K562 (cell line): ENCODE measurements at regions not wholly inside any gene's neighbourhood (a gene's known extent, or its start where the extent isn't known, plus 50 kb on each side); places are given as distances from the start of the nearest gene placed in this dataset.

Experiments
- ATAC-seq: fragments of 200-7000 bp; cut with Tn5 transposase; 3 replicates; pipeline ENCODE4 v1.9.1; 2020; ENCODE audit warnings: moderate library complexity
- BruUV-seq: library from RNA; stranded (reverse); fragments of 400-500 nt; replicated peaks from 2 replicates; lab custom pipeline; 2021; lab: Mats Ljungman, UMichigan
- CTCF ChIA-PET: fragments of 300-600 bp; formaldehyde crosslinking; extraction: SDS; loops from one replicate; lab custom pipeline; 2021; ENCODE audit warnings: low intra/inter-chr PET ratio; lab: Yijun Ruan, JAX
- POLR2A ChIA-PET: fragments of 300-600, 350-650 bp; sonication (Branson Sonifier 250); formaldehyde crosslinking; extraction: SDS; loops from one replicate; lab custom pipeline; 2021; ENCODE audit warnings: antibody characterized with exemption, inconsistent platforms; lab: Yijun Ruan, JAX
- DNase-seq, 4 experiments: peaks; one replicate each; pipeline versions ENCODE4 v3.0.0 to v3.0.0-alpha.2; 2011 to 2018; ENCODE audit warnings: low spot score in 3 of 4, mixed read lengths in 3 of 4; ENCODE audit errors: extremely low read depth in 1 of 4
- FAIRE-seq: peaks from 2 replicates; lab custom pipeline; 2011; peaks lifted over from hg19 to GRCh38; lab: Jason Lieb, UNC
- H2AFZ ChIP-seq: 2 replicates; pipeline ENCODE4 v1.6.0; 2011; ENCODE audit warnings: low read depth, low read length, control low read depth, inconsistent platforms
- H3K27ac ChIP-seq: fragments of 200-600 bp; 3 replicates; pipeline ENCODE4 v1.8.0; 2011; ENCODE audit warnings: low read depth, mild to moderate bottlenecking, control low read depth, inconsistent platforms, low read length, moderate library complexity, mixed read lengths; ENCODE audit errors: extremely low read depth
- H3K27me3 ChIP-seq, 2 experiments: fragments of 300-600 bp in 1 of 2; 2 replicates in 1 of 2; 3 replicates in 1 of 2; pipeline versions ENCODE4 v1.6.0 to v1.8.0; 2011; ENCODE audit warnings: inconsistent platforms in 2 of 2, low read length in 2 of 2, mild to moderate bottlenecking in 1 of 2, mixed read lengths in 1 of 2, moderate library complexity in 1 of 2; ENCODE audit not compliant: control insufficient read depth in 2 of 2, insufficient read depth in 2 of 2
- H3K36me3 ChIP-seq: fragments of 300-600 bp; 3 replicates; pipeline ENCODE4 v1.8.0; 2011; ENCODE audit warnings: mild to moderate bottlenecking, low read length, inconsistent platforms; ENCODE audit not compliant: control insufficient read depth, insufficient read depth
- H3K4me1 ChIP-seq, 2 experiments: fragments of 200-600 bp in 1 of 2; replicated peaks in 1 of 2; 2 replicates in 1 of 2; 3 replicates in 1 of 2; pipeline versions ENCODE4 v1.5.1 to v1.8.0; 2011; ENCODE audit warnings: inconsistent platforms in 2 of 2, low read length in 2 of 2, mild to moderate bottlenecking in 1 of 2, mixed read lengths in 1 of 2, moderate library complexity in 1 of 2; ENCODE audit not compliant: control insufficient read depth in 2 of 2, insufficient read depth in 2 of 2
- H3K4me2 ChIP-seq: 2 replicates; pipeline ENCODE4 v1.6.1; 2011; ENCODE audit warnings: low read length, control low read depth, inconsistent platforms, mixed read lengths; ENCODE audit not compliant: insufficient read depth
- H3K4me3 ChIP-seq: fragments of 200-600 bp; sonication (generic), shearing (Covaris generic); 2 replicates; pipeline ENCODE4 v1.5.1; 2016; ENCODE audit warnings: control low read depth, inconsistent platforms
- H3K79me2 ChIP-seq: fragments of 200-600 bp; 3 replicates; pipeline ENCODE4 v1.8.0; 2011; ENCODE audit warnings: low read length, inconsistent platforms; ENCODE audit not compliant: control insufficient read depth, insufficient read depth
- H3K9ac ChIP-seq, 2 experiments: 2 replicates each; pipeline versions ENCODE4 v1.6.0 to v1.6.1; 2011; ENCODE audit warnings: low read depth in 2 of 2, low read length in 2 of 2, control low read depth in 1 of 2, inconsistent platforms in 1 of 2, mild to moderate bottlenecking in 1 of 2, mixed read lengths in 1 of 2; ENCODE audit not compliant: insufficient read depth in 1 of 2
- H3K9me1 ChIP-seq: one replicate; pipeline ENCODE4 v1.6.0; 2011; ENCODE audit warnings: inconsistent platforms, mild to moderate bottlenecking, low read length, moderate library complexity; ENCODE audit not compliant: control insufficient read depth, insufficient read depth
- H3K9me3 ChIP-seq: replicated peaks from 2 replicates; pipeline ENCODE4 v1.5.1; 2011; ENCODE audit warnings: low read depth, low read length, inconsistent platforms; ENCODE audit not compliant: control insufficient read depth, insufficient read depth
- H4K20me1 ChIP-seq: replicated peaks from 2 replicates; pipeline ENCODE4 v1.6.1; 2011; ENCODE audit warnings: low read length, inconsistent platforms, mixed read lengths; ENCODE audit not compliant: control insufficient read depth, insufficient read depth
- CC2D1A ChIP-seq: fragments of 450-650 bp; IDR thresholded peaks from 2 replicates; pipeline ENCODE4 v1.6.1; 2017; ENCODE audit warnings: mild to moderate bottlenecking
- DEAF1 ChIP-seq: fragments of 450-650 bp; formaldehyde crosslinking; IDR thresholded peaks from 2 replicates; pipeline ENCODE4 v1.4.0; 2020; ENCODE audit warnings: mild to moderate bottlenecking, moderate library complexity
- E2F8 ChIP-seq: fragments of 450-650 bp; IDR thresholded peaks from 2 replicates; pipeline ENCODE4 v1.7.1; 2018; ENCODE audit warnings: mild to moderate bottlenecking, low read depth; ENCODE audit not compliant: partially characterized antibody
- TCFL5 ChIP-seq: fragments of 250-450 bp; sonication (Bioruptor Pico); conservative IDR thresholded peaks from 2 replicates; pipeline ENCODE4 v1.6.1; 2021; ENCODE audit warnings: mild to moderate bottlenecking, moderate library complexity, matching md5 sums
- ZBTB40 ChIP-seq, 2 experiments: fragments of 450-650 bp in 1 of 2; sonication (generic) in 1 of 2; formaldehyde crosslinking in 1 of 2; IDR thresholded peaks; 2 replicates each; pipeline versions ENCODE4 v1.7.1 to v1.9.0; 2016 to 2022; ENCODE audit warnings: inconsistent platforms in 1 of 2, mild to moderate bottlenecking in 1 of 2, missing genetic modification reagents in 1 of 2
- whole genome bisulfite sequencing: fragments of 100-300 bp; shearing (Covaris generic); methylation state at CpG from one replicate; pipeline ENCODE4 v1.1.6; 2016; ENCODE audit warnings: low coverage, mixed read lengths; ENCODE audit not compliant: insufficient coverage; ENCODE audit errors: missing lambda C conversion rate; 5-methylcytosine and 5-hydroxymethylcytosine counted together
- in situ Hi-C: fragments of 300-500 bp; cut with MboI; formaldehyde crosslinking; loops from 4 replicates; pipeline ENCODE4 v1.15.0; 2018; ENCODE audit warnings: inconsistent platforms, mixed read lengths
- intact Hi-C: fragments of 100-400 bp; cut with micrococcal nuclease; formaldehyde crosslinking; loops from 2 replicates; pipeline ENCODE4 v1.14.2; 2022

GRCh38 chr7:95690367-95690947, 81.9 kb upstream of the DYNC1I1 start:
- ChIA-PET CTCF (interaction anchor here (0.6 to 5.5 kb wide), 11 partner anchors 142 to 1690 kb away, joined by 3 to 50 read pairs (median 4); no protein-coding TSS in a partner anchor), POLR2A (interaction anchor here (0.6 kb wide), 1 partner anchor 1350 kb away, joined by 3 read pairs; no protein-coding TSS in a partner anchor)
- no peaks in the 10 kb centered on the region for H3K27me3 ChIP-seq
- FAIRE-seq (peak; percentile 94), ATAC-seq (peak; percentile 86), DNase-seq (peak; percentile 23 to 45 (median 34))
- H3K9ac ChIP-seq, result no peak overlapping the region
- no peaks in the 10 kb centered on the region for H3K79me2 ChIP-seq
- H3K9me1 ChIP-seq, result no peaks in the 10 kb centered on the region
- intact Hi-C loops (loop anchor here (1.0 kb wide), 2 partner anchors 163 to 179 kb away; no protein-coding TSS in a partner anchor), in situ Hi-C loops (no loop called here)
- H3K4me1 ChIP-seq, result no peaks in the 10 kb centered on the region
- H3K4me3 ChIP-seq, result no peak overlapping the region
- H3K27ac ChIP-seq, result no peak overlapping the region
- no peak overlapping the region for H2AFZ ChIP-seq
- no peaks in the 10 kb centered on the region for H4K20me1 ChIP-seq
- H3K4me2 ChIP-seq, result no peak overlapping the region
- no peaks in the 10 kb centered on the region for H3K36me3 ChIP-seq
- 2% methylated on average over 3 of the region's 3 CpGs for WGBS
- no peaks in the 10 kb centered on the region for H3K9me3 ChIP-seq
- no TSS peak for BruUV-seq
- TF ChIP-seq TCFL5 (no peak), ZBTB40 (IDR thresholded peaks at IDR 0.05) (0 out of 2 replicates have a peak, but pooled peaks have one; percentile 24), ZBTB40 (CRISPR knock-in tag; IDR thresholded peaks at IDR 0.05) (no peak), CC2D1A (peak; percentile 32; the same call in 1 of the 2 replicates), DEAF1 (peak; percentile 55), E2F8 (peak; percentile 54)
